Caki2 (cell line): ENCODE measurements at regions not wholly inside any gene's neighbourhood (a gene's known extent, or its start where the extent isn't known, plus 50 kb on each side); places are given as distances from the start of the nearest gene placed in this dataset.

Experiments
- DNase-seq: peaks from one replicate; pipeline ENCODE4 v3.0.0-alpha.2; 2015; ENCODE audit warnings: low read depth
- in situ Hi-C: cut with HindIII; loops from 2 replicates; pipeline ENCODE4 v1.10.0; 2016; ENCODE audit warnings: low sequenced_read_pairs, low pct_unique_long_range_greater_than_20kb, mixed read lengths

DNA sequence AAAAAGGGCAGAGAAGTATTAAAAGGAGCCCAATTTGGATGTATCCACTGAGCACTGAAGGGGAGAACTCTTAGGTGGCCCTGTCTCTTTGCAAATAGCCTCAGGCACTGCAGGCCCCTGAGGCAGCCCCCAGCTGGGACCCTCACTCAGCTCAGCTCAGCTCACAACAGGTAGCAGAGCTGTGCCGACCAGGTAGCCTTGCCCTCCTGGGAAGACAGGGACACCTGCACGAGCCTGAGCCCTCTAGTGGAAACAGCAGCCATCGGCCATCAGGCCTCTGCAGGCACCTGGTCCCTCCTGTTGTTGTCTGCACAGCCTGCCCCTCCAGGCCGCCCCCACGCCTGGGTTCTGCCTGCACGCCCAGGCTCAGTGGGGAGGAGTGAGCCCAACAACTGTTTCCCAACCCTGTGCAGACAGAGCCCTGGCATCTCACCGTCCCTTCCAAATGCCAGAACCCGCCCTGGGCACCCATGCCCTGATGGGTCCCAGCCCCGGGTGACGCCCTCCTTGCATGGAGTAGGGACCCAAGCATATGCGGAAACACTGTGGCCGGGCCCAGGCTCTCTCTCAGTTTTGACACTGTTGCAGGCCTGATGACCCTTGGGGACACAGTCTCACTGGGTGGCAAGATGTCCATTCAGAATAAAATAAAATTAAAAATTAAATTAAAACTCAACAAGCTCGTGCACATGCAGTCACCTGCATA lies 60.0 kb upstream of the AJAP1 start:
- no peak for DNase-seq
- in situ Hi-C loops, result no loop called here

DNA sequence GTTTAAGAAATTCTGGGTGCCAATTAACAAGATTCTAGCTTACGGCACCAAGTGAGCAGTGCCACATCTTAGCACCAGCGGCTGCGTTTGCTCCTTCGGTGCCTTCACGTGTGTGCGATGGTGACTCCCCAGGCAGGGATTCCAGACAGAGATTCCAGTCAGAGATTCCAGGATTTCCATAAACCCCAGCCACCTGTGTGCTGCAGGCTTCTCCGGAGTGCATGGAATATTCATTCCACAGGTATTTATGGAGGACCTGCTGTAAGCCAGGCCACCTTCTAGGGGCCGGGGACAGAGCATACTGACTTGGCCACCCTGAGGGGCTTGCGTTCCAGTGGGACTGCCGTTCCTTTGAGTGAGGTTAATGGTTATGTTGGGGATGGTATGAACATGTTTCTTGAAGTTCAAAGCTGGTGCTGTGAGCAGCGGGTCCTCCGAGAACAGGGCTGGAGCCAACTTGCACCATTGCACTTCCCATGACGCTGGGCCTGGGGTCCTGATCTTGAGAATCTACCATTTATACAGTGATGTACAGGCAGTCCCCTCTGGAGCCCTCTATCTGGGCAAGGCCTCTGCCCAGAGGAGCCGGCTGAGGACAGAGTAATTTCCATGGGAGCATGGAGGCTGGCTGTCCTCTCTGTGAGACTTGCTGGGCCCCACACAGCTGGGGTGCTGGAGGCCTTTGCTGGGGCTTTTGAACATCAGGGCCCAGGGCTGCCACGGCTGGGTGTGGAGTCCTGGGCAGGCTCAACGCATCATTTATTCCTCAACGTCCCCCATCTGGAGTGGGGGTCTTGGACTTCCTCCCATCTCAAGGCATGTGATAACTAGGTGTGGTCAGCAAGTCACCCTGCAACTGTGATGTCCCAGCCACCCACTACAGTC lies 58.8 kb upstream of the AJAP1 start:
- in situ Hi-C loops, result no loop called here
- DNase-seq, result no peak

DNA sequence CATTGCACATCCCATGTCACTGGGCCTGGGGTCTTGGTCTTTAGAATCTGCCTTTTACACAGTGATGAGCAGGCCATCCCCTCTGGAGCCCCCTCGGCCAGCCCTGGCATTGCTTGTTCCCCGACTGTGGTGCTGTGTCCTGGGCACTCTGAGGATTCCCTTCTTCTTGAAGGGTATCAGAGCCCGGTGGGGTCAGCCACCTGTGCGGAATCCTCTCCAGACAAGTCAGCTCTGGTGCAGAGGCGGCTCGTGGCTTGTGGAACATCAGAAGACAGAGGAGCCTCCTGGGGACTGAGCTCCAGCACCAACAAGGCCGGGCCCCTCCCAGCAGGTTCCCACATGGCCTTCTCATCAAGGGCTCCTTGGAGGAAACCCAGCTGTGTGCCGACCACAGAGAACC lies 57.9 kb upstream of the AJAP1 start:
- no peak for DNase-seq
- in situ Hi-C loops, result no loop called here

DNA sequence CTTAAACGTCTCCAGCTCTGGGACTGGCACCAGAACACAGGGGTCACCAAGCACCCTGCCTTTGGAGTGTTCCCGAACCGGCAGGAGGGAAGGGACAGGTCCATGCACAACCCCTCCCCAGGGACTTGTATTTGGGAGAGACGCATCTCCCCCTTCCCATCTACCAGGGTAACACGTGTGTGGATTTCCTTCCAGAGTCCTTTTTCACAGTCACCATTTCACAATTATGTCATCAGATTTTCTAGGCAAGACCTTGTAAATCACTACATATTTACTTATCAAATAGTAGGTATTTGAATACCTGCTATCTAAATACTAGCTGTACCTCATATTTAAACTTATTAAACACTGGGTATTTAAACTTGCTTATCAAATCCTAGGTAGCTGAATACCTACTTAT lies 57.4 kb upstream of the AJAP1 start:
- DNase-seq, result no peak
- in situ Hi-C loops, result no loop called here

DNA sequence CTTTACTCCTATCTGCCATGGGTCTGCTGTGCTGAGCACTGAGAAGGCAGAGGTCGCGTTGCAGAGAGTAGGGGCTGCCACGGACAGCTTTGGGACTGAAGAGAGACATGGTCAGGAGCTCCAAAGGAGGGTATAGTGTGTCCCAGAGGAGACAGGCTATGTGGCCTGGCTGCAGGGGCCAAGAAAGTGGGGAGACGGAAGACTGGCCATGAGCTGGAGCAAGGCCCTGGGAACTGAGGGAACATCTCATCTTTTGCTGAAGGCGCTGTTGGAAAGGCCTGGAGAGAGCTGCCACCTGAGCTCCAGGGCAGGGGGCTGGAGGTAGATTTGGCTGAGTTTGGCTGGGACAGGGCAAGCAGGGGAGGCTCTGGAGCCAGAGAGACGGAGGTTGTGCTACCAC lies 55.8 kb upstream of the AJAP1 start:
- DNase-seq, result no peak
- in situ Hi-C loops, result no loop called here

DNA sequence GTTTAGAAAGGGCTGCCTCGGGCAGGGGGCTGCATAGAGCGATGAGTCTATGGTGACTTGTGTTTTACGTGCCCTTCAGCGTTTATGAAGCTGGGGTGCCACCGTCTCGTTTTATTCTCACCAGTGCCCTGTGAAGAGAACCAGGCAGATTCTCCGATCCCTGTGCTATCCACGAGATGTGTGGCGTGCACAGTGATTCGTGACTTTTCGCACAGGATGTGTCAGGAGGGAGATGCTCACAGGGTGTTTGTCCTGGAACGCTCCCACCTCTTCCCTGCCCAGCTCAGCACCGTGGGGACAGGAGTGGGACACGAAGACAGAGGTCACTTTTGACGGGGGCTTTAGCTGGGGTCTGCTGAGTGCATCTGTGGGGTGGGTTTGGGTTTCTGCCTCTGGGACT lies 54.9 kb upstream of the AJAP1 start:
- in situ Hi-C loops, result no loop called here
- no peak for DNase-seq

DNA sequence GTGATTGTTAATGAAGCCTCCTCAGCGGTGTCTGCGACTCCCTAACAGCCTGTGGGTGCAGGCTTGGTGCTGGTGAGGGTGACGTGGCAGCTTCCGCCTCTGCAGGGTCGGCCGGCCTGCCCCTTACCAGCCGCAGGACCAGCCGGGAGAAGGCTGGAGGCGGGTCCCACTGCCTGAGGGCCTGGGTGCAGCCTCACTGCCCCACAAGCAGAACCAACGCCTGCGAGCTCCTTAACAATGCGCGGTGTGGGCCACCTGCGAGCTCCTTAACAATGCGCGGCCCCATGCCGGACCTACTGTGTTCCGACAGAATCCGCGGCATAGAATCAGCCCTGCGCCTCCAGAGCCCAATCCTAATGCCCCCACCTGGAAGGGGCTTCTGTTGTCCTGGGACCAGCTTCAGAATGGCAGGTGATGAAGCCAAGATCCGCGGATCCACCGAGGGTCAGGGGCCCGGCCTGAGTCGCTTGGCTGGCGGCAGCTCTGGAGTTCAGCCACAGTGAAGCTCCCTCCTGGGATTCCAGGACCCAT lies 54.4 kb upstream of the AJAP1 start:
- in situ Hi-C loops, result no loop called here
- DNase-seq, result no peak

DNA sequence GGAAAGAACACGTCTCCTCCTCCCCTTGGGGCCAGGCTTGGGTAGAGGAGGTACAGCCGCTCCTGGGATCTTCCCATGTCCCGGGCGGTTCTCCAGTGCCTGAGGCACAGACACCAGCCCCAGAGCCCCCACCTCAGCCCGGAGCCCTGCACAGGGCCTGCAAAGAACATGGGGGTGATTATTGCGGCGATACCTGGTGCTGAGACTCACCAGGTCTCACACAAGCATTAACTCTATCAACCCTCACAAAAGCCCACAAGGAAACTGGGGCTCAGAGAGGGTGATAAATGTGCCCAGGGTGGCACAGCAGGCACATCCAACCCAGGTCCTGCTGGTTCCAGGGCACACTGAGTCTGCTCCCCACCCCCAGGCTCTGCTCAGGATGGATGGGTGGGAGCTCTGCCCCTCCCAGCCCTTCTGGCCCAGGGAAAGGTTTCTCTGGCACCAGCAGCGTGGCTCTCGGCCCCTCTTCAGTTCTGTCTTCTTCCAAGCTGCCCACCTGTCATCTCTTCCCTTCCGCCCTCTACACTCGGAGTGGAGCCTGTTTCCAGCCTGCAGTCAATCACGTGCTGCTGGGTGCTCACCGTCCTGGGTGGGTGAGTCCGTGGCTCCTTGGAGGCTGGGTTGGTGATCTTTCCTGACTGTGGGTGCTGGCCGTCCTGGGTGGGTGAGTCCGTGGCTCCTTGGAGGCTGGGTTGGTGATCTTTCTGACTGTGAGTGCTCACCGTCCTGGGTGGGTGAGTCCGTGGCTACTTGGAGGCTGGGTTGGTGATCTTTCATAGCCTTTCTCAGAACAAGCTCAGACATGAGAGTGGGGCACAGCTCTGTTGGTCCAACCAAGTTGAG lies 53.6 kb upstream of the AJAP1 start:
- in situ Hi-C loops, result no loop called here
- no peak for DNase-seq

DNA sequence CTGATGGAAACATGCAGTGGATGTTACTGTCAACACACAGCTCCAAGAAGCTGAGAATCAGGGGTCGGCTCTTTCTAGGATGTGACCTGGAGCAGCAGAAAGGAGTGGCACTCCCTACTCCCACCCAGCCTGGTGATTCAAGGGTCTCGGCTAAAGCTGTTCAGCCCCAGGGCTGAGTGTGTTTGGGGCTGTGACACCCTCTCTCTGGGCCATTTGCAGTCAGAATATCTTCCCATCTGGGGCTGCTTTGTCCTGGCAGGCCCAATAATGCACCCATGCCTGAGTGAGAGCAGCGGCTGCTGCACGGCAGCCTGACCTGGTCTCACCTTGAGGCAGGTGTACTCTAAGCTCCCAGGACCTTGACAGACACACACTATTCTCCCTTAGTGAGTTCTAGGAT lies 52.5 kb upstream of the AJAP1 start:
- DNase-seq, result no peak
- in situ Hi-C loops, result no loop called here

DNA sequence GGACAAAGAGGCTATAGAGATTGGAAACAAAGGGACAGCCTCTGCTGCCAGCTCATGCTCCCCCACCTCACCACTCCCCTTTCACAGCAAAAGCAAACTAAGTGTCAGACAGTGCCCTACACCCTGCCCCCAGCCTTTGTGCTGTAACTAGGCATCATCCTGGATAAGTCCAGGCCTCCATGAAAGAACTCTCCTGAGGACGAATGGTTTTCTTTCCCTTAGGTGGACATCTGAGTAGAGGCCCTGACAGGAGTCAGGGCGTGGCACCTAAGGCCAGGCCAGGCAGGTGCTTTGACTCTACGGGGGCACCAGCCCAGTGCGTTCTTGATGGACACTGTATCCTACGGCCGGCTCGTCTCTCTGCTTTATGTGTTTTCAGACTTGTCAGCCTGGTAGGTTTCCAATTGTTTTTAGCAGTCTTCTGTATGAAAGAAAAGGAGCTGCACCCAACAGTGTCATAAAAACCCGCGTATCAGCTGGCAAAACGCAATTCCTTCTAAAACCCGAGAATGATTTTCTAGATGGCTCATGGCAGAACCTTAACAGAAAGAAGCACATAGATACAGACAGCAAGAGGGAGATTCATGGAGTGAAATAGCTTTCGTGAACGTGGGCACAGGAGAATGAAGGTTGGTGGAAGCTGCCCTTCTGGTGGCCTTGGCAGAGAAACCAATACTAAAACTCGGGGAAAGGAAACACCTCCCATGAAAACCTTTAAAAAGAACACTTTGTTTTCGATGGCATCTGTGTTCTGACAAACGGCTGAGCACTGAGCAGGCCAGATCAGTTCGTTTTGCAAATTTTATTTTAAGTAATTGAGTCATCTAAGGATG lies 51.7 kb upstream of the AJAP1 start:
- no peak for DNase-seq
- in situ Hi-C loops, result no loop called here

DNA sequence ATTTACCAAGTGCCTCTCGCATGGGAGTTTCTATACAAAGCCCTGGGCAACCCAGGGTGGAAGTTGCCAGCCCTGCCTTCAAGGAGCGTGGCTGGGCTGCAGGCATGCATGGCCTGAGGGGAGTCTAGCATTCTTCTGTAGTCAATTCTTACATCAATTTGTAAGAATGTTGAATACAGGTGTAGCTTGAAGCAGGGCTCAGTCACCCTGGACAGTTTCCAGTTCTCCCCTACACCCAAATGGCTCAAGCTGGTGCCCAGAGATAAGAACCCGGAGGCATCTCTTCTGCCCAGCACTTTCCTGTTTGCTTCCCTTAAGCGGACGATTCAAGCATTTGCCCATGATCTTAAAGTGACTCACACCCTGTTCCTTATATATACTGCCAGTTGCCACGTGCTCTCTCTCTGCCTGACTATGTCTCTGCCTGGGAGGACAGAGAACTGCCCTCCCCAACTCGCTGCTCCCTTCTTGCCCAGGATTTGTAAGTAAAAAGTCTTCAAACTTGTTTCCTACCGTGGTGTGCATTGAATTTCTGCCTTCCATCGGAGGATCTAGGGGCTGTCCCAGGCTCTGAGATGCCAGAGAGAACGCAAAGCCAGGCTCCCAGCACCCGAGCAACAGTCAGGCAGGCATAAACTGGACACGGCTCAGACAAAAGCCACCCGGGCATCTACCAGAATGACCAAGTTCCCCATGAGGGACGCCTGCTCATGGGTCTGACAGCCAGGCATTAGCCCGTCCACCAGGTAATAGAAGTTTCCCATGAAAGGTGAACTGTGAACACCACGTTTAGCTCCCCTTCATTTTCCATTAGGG lies 50.9 kb upstream of the AJAP1 start:
- peak; percentile 68 for DNase-seq

More for the DNA sequence above, 50.9 kb upstream of the AJAP1 start:
- in situ Hi-C loops, result no loop called here
